ENCODE measurements at regions not wholly inside any gene's neighbourhood (a gene's known extent, or its start where the extent isn't known, plus 50 kb on each side); places are given as distances from the start of the nearest gene placed in this dataset.

DNA sequence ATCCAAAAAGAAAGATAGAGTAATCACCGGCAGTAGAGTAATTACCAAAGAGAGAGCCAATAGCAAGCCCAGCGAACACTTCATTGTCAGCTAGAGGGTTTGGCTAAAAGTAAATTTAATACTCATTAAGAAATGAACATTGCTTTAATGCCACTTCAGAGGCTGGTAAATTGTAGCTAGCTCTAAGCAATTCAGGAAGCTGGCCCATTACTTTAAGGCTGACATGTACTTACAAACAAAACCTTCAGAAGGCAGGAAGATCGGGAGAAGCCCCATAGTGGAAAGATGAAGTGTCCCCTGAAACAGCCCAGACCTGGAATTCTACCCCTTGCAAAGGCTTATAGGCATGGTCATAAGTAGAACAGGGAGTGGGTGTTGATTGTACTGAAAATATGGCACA lies 396.6 kb upstream of the ID4 start (continued):
- TF ChIP-seq, protein P1, sequence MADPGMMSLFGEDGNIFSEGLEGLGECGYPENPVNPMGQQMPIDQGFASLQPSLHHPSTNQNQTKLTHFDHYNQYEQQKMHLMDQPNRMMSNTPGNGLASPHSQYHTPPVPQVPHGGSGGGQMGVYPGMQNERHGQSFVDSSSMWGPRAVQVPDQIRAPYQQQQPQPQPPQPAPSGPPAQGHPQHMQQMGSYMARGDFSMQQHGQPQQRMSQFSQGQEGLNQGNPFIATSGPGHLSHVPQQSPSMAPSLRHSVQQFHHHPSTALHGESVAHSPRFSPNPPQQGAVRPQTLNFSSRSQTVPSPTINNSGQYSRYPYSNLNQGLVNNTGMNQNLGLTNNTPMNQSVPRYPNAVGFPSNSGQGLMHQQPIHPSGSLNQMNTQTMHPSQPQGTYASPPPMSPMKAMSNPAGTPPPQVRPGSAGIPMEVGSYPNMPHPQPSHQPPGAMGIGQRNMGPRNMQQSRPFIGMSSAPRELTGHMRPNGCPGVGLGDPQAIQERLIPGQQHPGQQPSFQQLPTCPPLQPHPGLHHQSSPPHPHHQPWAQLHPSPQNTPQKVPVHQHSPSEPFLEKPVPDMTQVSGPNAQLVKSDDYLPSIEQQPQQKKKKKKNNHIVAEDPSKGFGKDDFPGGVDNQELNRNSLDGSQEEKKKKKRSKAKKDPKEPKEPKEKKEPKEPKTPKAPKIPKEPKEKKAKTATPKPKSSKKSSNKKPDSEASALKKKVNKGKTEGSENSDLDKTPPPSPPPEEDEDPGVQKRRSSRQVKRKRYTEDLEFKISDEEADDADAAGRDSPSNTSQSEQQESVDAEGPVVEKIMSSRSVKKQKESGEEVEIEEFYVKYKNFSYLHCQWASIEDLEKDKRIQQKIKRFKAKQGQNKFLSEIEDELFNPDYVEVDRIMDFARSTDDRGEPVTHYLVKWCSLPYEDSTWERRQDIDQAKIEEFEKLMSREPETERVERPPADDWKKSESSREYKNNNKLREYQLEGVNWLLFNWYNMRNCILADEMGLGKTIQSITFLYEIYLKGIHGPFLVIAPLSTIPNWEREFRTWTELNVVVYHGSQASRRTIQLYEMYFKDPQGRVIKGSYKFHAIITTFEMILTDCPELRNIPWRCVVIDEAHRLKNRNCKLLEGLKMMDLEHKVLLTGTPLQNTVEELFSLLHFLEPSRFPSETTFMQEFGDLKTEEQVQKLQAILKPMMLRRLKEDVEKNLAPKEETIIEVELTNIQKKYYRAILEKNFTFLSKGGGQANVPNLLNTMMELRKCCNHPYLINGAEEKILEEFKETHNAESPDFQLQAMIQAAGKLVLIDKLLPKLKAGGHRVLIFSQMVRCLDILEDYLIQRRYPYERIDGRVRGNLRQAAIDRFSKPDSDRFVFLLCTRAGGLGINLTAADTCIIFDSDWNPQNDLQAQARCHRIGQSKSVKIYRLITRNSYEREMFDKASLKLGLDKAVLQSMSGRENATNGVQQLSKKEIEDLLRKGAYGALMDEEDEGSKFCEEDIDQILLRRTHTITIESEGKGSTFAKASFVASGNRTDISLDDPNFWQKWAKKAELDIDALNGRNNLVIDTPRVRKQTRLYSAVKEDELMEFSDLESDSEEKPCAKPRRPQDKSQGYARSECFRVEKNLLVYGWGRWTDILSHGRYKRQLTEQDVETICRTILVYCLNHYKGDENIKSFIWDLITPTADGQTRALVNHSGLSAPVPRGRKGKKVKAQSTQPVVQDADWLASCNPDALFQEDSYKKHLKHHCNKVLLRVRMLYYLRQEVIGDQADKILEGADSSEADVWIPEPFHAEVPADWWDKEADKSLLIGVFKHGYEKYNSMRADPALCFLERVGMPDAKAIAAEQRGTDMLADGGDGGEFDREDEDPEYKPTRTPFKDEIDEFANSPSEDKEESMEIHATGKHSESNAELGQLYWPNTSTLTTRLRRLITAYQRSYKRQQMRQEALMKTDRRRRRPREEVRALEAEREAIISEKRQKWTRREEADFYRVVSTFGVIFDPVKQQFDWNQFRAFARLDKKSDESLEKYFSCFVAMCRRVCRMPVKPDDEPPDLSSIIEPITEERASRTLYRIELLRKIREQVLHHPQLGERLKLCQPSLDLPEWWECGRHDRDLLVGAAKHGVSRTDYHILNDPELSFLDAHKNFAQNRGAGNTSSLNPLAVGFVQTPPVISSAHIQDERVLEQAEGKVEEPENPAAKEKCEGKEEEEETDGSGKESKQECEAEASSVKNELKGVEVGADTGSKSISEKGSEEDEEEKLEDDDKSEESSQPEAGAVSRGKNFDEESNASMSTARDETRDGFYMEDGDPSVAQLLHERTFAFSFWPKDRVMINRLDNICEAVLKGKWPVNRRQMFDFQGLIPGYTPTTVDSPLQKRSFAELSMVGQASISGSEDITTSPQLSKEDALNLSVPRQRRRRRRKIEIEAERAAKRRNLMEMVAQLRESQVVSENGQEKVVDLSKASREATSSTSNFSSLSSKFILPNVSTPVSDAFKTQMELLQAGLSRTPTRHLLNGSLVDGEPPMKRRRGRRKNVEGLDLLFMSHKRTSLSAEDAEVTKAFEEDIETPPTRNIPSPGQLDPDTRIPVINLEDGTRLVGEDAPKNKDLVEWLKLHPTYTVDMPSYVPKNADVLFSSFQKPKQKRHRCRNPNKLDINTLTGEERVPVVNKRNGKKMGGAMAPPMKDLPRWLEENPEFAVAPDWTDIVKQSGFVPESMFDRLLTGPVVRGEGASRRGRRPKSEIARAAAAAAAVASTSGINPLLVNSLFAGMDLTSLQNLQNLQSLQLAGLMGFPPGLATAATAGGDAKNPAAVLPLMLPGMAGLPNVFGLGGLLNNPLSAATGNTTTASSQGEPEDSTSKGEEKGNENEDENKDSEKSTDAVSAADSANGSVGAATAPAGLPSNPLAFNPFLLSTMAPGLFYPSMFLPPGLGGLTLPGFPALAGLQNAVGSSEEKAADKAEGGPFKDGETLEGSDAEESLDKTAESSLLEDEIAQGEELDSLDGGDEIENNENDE (IDR thresholded peaks at IDR 0.05; ENCODE audit: insufficient replicate concordance, low read length): no peak
- TF ChIP-seq RAD21 (IDR thresholded peaks at IDR 0.05 in 1 of 2, conservative IDR thresholded peaks at IDR 0.05 in 1 of 2; ENCODE audit: low read depth in 2 of 2, low read length in 2 of 2): no peak

All from H1 (cell line).